Dendritic cell treated with granulocyte-macrophage colony-stimulating factor and Interleukin-4, amounts not matched to agents 40 ng/mL and 50 ng/mL, for 4 days (primary cell): ENCODE measurements at regions not wholly inside any gene's neighbourhood (a gene's known extent, or its start where the extent isn't known, plus 50 kb on each side); places are given as distances from the start of the nearest gene placed in this dataset.

ENCODE experiments used
- H3K27ac Mint-ChIP-seq: one replicate; pipeline ENCODE4 v1.8.0; 2022; ENCODE audit warnings: mild to moderate bottlenecking, mixed read lengths
- H3K27me3 Mint-ChIP-seq: one replicate; pipeline ENCODE4 v1.8.0; 2022; ENCODE audit warnings: mild to moderate bottlenecking, mixed read lengths
- H3K36me3 Mint-ChIP-seq: one replicate; pipeline ENCODE4 v1.8.0; 2022; ENCODE audit warnings: low read depth, mixed read lengths
- H3K4me1 Mint-ChIP-seq: one replicate; pipeline ENCODE4 v1.8.0; 2022; ENCODE audit warnings: low read depth, mixed read lengths
- H3K4me3 Mint-ChIP-seq: one replicate; pipeline ENCODE4 v1.8.0; 2022; ENCODE audit warnings: mild to moderate bottlenecking, moderate library complexity, mixed read lengths
- H3K9me3 Mint-ChIP-seq: one replicate; pipeline ENCODE4 v1.8.0; 2022; ENCODE audit warnings: mixed read lengths
- intact Hi-C: fragments of 100-400 bp; cut with micrococcal nuclease; formaldehyde crosslinking; loops from one replicate; pipeline ENCODE4 v1.15.0; 2022

DNA sequence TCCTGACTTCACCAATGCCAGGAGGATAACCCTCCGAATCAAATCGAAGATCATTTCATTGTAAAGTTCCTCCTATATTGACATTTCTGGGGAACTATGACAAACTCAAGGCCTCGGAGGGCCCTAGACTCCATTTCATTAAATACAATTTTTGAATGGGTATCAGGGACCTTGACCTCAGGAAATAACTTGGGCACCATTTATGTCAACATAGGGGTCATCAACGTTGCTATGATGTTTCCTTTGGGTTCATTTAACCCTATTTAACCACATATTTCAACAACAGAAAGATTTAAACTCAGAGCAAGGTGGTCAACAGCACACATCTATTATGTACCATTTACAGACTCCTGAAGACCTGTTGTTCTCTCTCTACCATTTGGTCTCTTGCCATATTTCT lies 395.1 kb downstream of the TRIML1 start:
- Mint-ChIP-seq H3K36me3 (no peaks in the 10 kb centered on the region), H3K4me3 (no peak overlapping the region), H3K27ac (no peak overlapping the region), H3K9me3 (peaks cover 33% of the 10 kb centered on the region), H3K4me1 (no peaks in the 10 kb centered on the region), H3K27me3 (no peaks in the 10 kb centered on the region)
- intact Hi-C loops = no loop called here

DNA sequence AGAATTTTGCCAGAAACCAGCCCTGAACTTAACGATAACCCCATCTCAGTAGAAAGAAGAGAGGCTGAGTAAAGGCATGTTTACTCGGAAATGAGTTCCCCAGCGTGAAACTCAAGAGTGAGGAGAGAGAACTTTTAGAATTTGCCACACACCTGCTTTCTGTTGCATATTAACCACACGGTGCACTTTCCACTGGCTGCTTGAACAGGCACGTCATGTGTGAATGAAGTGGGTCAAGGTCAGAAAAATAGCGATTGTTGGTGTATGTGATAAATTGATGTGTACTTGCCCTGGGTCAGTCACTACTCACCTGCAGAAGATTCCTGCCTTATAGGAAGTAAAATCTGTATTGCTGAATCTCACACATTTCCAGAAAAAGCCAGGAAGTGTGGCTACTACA lies 395.7 kb downstream of the TRIML1 start:
- no peak overlapping the region for H3K27ac Mint-ChIP-seq
- no peak overlapping the region for H3K4me3 Mint-ChIP-seq
- intact Hi-C loops = no loop called here
- H3K27me3 Mint-ChIP-seq = no peaks in the 10 kb centered on the region
- peaks cover 37% of the 10 kb centered on the region for H3K9me3 Mint-ChIP-seq
- H3K36me3 Mint-ChIP-seq = no peaks in the 10 kb centered on the region
- H3K4me1 Mint-ChIP-seq = no peaks in the 10 kb centered on the region

DNA sequence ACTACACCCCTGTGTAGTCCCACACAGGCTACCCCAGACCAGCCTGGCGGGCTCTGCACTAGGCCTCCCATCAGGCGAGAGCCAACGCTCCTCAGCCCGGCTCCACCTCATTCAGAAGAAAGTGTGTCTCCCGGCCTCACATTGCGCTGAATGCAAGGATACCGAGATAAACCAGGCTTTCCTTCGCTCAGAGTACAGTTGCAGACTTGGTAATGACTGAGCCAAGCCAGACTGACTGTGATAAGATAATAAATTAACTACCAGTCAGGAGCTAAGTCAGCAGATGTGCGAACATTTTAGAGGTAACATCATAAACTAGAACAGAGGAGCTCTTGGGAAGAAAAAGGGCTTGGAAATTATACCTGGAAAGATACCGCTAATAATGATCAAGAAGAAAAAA lies 397.6 kb downstream of the TRIML1 start:
- Mint-ChIP-seq H3K36me3 (no peaks in the 10 kb centered on the region), H3K4me1 (no peaks in the 10 kb centered on the region), H3K27ac (no peak overlapping the region), H3K9me3 (peaks cover 28% of the 10 kb centered on the region), H3K27me3 (no peaks in the 10 kb centered on the region), H3K4me3 (no peak overlapping the region)
- intact Hi-C loops = no loop called here

DNA sequence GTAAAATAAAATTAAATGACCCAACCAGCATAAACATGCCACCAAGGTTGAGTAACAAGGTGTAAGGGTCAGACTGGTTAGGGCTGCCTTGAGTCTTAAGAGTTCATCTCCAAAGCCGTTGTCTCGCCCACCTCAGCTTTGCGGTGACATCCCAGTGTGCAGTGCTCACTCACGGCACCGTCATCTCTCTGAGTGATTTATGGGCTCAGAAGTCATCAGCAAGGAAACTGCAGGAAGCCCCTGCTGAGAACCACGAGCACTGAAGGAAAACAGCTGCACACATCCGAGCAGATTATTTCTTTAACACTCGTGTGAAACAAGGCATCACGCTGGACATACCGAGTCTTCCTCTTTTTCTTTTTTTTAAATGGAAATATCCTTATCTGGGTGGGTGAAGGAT lies 411.1 kb downstream of the TRIML1 start:
- Mint-ChIP-seq H3K4me1 (no peaks in the 10 kb centered on the region), H3K9me3 (peaks cover 13% of the 10 kb centered on the region), H3K4me3 (no peak overlapping the region), H3K36me3 (no peaks in the 10 kb centered on the region), H3K27me3 (no peaks in the 10 kb centered on the region), H3K27ac (no peak overlapping the region)
- intact Hi-C loops = no loop called here

DNA sequence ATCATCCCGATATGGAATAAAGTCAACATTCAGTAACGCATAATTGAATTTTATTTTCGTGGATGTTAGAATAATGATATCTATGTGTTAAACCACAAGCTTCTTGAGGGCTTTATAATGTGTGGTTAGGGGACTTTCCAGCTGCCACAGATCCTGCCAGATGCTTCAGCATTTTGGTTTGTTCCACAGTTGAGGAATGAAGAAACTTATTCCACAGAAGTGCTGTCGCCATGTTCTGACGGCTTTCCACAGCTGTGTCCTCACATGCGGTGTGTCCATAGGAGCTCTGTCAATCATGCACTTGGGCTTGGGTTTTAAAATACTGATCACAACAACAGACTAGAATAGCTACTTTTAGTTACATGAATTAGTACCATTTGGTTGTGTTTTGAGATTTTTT lies 411.9 kb downstream of the TRIML1 start:
- intact Hi-C loops = no loop called here
- no peaks in the 10 kb centered on the region for H3K27me3 Mint-ChIP-seq
- H3K36me3 Mint-ChIP-seq = no peaks in the 10 kb centered on the region
- peaks cover 17% of the 10 kb centered on the region for H3K9me3 Mint-ChIP-seq
- H3K4me3 Mint-ChIP-seq = no peak overlapping the region
- H3K4me1 Mint-ChIP-seq = no peaks in the 10 kb centered on the region
- H3K27ac Mint-ChIP-seq = no peak overlapping the region

DNA sequence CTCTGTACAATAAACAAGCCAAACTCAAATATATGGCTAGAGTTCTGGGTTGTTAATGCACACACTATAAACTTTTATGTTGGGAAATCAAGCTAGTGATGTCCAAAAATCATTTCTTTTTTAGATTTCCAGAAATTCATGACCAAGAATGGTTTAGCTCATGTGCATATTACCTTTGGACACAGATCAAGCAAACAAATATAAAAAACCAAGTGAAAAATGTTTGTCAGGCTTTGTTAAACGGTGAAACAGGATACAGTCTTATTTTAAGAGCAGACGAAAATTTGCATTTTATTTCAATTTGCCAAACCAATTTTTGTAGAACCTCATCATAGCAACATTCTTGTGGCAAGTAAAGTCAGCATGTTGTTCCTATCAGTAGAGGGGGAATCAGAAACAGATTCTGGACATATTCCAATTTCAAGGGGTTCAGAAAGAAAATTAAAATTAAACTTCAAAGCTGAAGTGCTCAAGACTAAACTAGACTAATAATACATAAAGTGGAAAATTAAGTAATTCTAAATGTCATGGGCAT lies 413.6 kb downstream of the TRIML1 start:
- no peaks in the 10 kb centered on the region for H3K36me3 Mint-ChIP-seq
- H3K9me3 Mint-ChIP-seq = peaks cover 17% of the 10 kb centered on the region
- no peaks in the 10 kb centered on the region for H3K4me1 Mint-ChIP-seq
- intact Hi-C loops = no loop called here
- no peak overlapping the region for H3K27ac Mint-ChIP-seq
- H3K27me3 Mint-ChIP-seq = no peaks in the 10 kb centered on the region
- H3K4me3 Mint-ChIP-seq = no peak overlapping the region

DNA sequence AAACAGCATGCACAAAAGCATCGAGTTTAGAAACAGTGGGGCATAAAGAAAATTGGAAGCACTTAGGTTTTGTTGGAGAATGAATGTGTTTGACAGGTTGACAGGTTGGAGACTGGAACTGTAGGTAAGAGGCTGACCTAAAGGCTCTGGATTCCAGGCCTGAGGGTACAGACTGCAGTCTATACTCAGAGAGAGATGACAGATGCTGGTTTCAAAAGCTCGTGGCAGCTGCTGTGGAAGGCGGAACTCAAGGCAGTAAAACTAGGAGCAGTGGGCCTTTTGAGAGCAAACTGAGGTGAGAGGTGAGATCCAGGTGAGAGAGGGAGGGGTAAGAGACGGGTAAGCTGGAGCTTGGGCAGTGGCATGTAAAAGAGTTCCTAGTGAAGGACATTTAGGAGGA lies 415.2 kb downstream of the TRIML1 start:
- H3K36me3 Mint-ChIP-seq = no peaks in the 10 kb centered on the region
- intact Hi-C loops = no loop called here
- no peak overlapping the region for H3K27ac Mint-ChIP-seq
- peaks cover 17% of the 10 kb centered on the region for H3K9me3 Mint-ChIP-seq
- H3K4me3 Mint-ChIP-seq = no peak overlapping the region
- H3K4me1 Mint-ChIP-seq = no peaks in the 10 kb centered on the region
- no peaks in the 10 kb centered on the region for H3K27me3 Mint-ChIP-seq

DNA sequence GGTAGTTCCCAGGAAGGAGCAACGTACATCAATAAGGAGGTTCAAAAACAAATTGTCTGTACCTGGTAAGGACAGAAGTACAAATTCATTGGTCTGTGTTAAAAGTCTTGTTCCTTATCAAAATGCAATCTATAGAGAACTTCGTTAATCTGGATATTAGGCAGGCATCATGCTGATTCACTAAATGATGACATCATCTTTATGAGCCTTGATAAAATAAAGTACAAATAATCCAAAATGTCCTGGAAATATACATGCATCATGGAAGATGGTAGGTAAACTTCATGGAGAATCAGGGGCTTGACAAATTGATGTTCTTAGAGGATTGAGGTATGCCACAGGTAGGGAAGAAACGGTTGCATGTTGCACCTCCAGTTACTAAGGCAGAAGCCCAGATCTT lies 433.9 kb downstream of the TRIML1 start:
- Mint-ChIP-seq H3K4me3 (no peak overlapping the region), H3K36me3 (no peaks in the 10 kb centered on the region)

DNA sequence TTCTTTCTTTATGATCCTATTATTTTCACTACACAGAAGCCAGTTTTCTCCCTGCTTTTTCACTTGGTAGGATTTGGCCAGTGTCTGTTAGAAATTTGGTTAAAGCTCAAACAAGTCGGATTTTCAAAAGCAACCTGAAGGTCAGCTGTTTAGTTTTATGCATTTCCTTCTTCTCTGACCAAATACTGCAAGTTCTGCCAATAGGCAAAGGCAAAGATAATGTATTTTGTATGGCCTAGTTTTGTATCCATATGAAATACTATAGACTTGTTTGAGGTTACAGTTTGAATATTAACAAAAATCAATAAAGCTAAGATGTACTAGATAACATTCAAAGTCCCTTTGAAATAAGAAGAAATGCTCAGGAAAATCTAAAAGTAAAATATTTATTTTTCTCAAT lies 439.4 kb downstream of the TRIML1 start:
- Mint-ChIP-seq H3K36me3 (no peaks in the 10 kb centered on the region), H3K4me1 (no peaks in the 10 kb centered on the region), H3K27ac (no peak overlapping the region), H3K9me3 (peaks cover 31% of the 10 kb centered on the region), H3K4me3 (no peak overlapping the region), H3K27me3 (no peaks in the 10 kb centered on the region)
- intact Hi-C loops = no loop called here

More for the DNA sequence above, 433.9 kb downstream of the TRIML1 start:
- intact Hi-C loops = no loop called here
- H3K27me3 Mint-ChIP-seq = no peaks in the 10 kb centered on the region
- no peak overlapping the region for H3K27ac Mint-ChIP-seq
- H3K4me1 Mint-ChIP-seq = no peaks in the 10 kb centered on the region
- peaks cover 47% of the 10 kb centered on the region for H3K9me3 Mint-ChIP-seq

DNA sequence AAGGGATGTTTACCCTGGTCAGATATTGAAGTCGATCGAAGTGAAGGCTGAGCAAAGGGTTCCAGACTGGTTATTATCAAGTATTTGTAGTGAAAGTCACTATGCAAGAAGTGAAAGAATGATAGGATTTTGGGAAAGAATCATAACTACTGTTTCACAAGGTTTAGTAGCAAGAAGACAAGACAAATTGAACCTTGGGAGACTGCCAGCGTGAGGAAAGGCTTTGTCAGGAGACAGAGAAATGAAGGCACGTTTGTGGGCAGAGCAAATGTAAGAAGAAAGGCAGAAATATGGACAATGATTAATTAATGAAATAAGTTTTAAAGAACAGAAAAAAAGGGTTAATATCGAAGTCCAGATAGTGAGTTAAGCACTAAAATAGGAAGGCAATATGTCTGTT lies 456.8 kb downstream of the TRIML1 start:
- intact Hi-C loops = no loop called here
- H3K27ac Mint-ChIP-seq = no peak overlapping the region
- H3K27me3 Mint-ChIP-seq = no peaks in the 10 kb centered on the region
- no peak overlapping the region for H3K4me3 Mint-ChIP-seq
- H3K9me3 Mint-ChIP-seq = peaks cover 13% of the 10 kb centered on the region
- no peaks in the 10 kb centered on the region for H3K36me3 Mint-ChIP-seq
- no peaks in the 10 kb centered on the region for H3K4me1 Mint-ChIP-seq

DNA sequence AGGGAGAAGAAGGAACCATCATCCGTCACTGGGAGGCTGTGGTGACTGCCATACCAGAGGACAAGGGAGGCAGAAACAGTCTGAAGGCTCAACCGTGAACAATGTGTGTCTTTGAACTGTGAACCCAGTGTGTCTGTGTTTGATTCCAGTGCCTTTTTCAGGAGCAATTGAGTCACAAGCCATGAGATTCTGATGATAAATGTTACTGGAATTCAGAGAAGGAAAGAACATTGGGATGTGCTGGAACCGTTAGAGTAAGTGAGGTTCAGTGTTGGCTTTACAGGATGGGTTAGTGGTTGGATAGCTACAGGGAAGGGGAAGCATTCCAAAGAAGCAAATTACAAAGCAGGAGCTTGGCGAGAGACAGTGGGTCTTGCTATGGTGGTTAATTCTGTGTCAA lies 464.4 kb downstream of the TRIML1 start:
- intact Hi-C loops = no loop called here
- no peak overlapping the region for H3K4me3 Mint-ChIP-seq
- no peaks in the 10 kb centered on the region for H3K4me1 Mint-ChIP-seq
- no peak overlapping the region for H3K27ac Mint-ChIP-seq
- no peaks in the 10 kb centered on the region for H3K36me3 Mint-ChIP-seq
- H3K27me3 Mint-ChIP-seq = no peaks in the 10 kb centered on the region
- H3K9me3 Mint-ChIP-seq = peaks cover 14% of the 10 kb centered on the region

DNA sequence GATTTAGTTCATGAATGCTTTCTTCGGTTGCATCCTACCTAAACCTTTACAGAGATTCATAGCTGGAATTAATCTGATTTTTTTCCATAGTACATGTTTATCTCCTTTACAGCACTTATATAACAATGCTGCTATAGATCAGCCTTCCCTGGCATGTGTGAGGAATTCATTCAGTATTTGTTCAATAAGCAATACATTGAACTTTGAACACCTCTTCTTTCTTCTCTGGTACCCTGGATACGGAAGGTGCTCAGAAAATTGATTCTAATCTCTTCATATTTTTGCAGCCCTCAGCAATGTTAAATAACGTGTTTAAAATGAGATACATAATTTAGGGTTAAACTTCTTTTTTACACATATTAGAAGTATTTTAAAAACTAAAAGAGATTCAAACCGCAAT lies 467.4 kb downstream of the TRIML1 start:
- Mint-ChIP-seq H3K4me3 (no peak overlapping the region), H3K4me1 (no peaks in the 10 kb centered on the region), H3K9me3 (peaks cover 14% of the 10 kb centered on the region), H3K27me3 (no peaks in the 10 kb centered on the region), H3K36me3 (no peaks in the 10 kb centered on the region), H3K27ac (no peak overlapping the region)
- intact Hi-C loops = no loop called here

DNA sequence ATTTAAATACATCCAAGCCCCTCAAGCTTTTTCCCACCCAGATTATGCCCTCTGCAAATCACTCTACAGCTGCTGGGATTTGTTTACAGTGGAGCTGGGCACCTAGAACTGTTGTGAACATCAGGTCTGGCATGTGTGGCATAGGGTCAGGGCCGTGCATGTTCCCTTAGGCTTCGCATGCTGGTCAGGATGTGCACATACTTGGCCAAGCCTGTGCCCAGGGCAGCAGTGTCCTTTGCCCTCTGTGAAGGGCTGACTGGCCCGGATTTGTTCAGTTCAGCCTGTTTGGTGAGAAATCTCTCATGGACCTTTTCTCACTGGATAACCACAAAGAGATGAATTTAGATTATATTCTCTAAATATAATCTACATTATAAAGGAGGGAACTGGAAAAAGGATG lies 471.9 kb downstream of the TRIML1 start:
- H3K4me1 Mint-ChIP-seq = no peaks in the 10 kb centered on the region
- intact Hi-C loops = no loop called here
- peaks cover 19% of the 10 kb centered on the region for H3K9me3 Mint-ChIP-seq
- no peak overlapping the region for H3K4me3 Mint-ChIP-seq
- no peaks in the 10 kb centered on the region for H3K27me3 Mint-ChIP-seq
- no peaks in the 10 kb centered on the region for H3K36me3 Mint-ChIP-seq
- H3K27ac Mint-ChIP-seq = no peak overlapping the region

DNA sequence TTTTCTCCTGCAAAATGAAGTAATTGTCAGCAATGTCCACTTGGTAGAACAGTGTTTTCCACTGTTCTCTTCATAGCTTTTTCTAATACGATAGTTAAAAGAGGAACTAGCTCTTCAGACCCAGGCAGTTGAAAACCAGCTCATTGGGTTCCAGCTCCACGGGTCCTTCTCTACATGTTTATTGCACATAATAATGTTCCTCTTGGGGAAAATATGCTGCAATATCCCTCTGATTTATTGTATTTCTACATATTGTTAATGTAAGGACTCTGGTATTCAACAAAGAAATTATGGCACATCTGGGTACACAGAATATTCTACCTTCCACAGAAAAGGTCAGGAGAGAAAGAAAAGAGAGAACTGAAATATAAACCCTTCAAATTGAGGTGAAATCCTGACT lies 473.4 kb downstream of the TRIML1 start:
- peaks cover 34% of the 10 kb centered on the region for H3K9me3 Mint-ChIP-seq
- no peaks in the 10 kb centered on the region for H3K27me3 Mint-ChIP-seq
- no peaks in the 10 kb centered on the region for H3K4me1 Mint-ChIP-seq
- no peak overlapping the region for H3K27ac Mint-ChIP-seq
- H3K36me3 Mint-ChIP-seq = no peaks in the 10 kb centered on the region
- intact Hi-C loops = no loop called here
- no peak overlapping the region for H3K4me3 Mint-ChIP-seq

DNA sequence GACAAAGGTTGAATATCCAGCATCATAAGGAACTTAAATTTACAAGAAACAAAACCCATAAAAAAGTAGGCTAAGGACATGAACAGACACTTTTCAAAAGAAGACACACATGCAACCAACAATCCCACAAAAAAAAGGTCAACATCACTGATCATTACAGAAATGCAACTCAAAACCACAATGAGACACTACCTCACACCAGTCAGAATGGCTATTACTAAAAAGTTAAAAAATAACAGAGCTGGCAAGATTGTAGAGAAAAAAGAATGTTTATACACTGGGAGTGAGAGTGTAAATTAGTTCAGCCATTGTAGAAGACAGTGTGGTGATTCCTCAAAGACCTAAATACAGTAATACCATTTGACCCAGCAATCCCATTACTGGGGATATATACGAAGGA lies 474.7 kb downstream of the TRIML1 start:
- Mint-ChIP-seq H3K4me3 (no peak overlapping the region), H3K36me3 (no peaks in the 10 kb centered on the region), H3K27me3 (no peaks in the 10 kb centered on the region), H3K27ac (no peak overlapping the region), H3K9me3 (peaks cover 35% of the 10 kb centered on the region), H3K4me1 (no peaks in the 10 kb centered on the region)
- intact Hi-C loops = no loop called here
